ENCODE measurements at regions not wholly inside any gene's neighbourhood (a gene's known extent, or its start where the extent isn't known, plus 50 kb on each side); places are given as distances from the start of the nearest gene placed in this dataset.

DNA sequence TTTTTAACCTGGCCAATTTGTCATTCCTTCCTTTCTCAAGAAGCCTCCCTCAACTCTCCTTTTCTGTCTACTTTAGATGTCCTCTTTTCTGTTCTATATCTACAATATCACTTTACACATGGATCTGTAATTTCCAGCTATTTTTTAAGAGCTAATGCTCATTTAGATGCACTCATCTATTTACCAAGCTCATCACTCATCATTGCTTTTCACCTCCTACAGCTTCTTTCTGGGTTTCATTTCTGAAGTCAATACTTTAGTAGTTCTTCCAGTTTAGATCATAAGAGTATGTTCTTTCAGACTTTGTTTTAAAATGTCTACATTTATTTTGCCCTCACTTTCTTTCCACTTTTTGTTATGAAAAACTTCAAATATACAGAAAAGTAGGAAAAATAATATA is 466.9 kb downstream of the MID1IP1 start:
- H3K79me2 ChIP-seq (ENCODE audit: insufficient read depth, low read length): no peaks in the 10 kb centered on the region
- H3K27ac ChIP-seq (ENCODE audit: low read depth, low read length): no peak overlapping the region
- no peaks in the 10 kb centered on the region for H4K20me1 ChIP-seq (ENCODE audit: insufficient read depth)
- no peaks in the 10 kb centered on the region for H3K27me3 ChIP-seq (ENCODE audit: insufficient read depth, low read length)
- H3K4me3 ChIP-seq (replicated peaks in 1 of 2; ENCODE audit: low read depth in 1 of 2, low read length in 2 of 2): no peak overlapping the region
- H3K9me3 ChIP-seq (ENCODE audit: control insufficient read depth in 1 of 2, insufficient read depth in 1 of 2, low read depth in 1 of 2, low read length in 2 of 2): no peaks in the 10 kb centered on the region
- ChIA-PET CTCF (no interaction called here), POLR2A (no interaction called here), RAD21 (ENCODE audit: low non-redundant PET in 1 of 2, low total read pairs in 2 of 2, uncharacterized antibody in 2 of 2, unreplicated experiment in 2 of 2) (no interaction called here)
- intact Hi-C loops (cut with micrococcal nuclease): no loop called here
- H3K4me2 ChIP-seq (ENCODE audit: low read length): no peak overlapping the region
- TF ChIP-seq CEBPB (IDR thresholded peaks at IDR 0.05; ENCODE audit: low read depth) (no peak), ELF1 (IDR thresholded peaks at IDR 0.05; ENCODE audit: borderline replicate concordance, low read depth) (no peak), POLR2A (IDR thresholded peaks at IDR 0.05; ENCODE audit: borderline replicate concordance, extremely low read depth, insufficient read depth, insufficient read length) (no peak), TCF7L2 (IDR thresholded peaks at IDR 0.05; ENCODE audit: borderline replicate concordance, extremely low read depth, insufficient read depth, insufficient read length) (no peak), ZNF274 (IDR thresholded peaks at IDR 0.05; ENCODE audit: low read depth, low read length) (no peak), EZH2phosphoT487 (IDR thresholded peaks at IDR 0.05; ENCODE audit: borderline replicate concordance) (no peak), YY1 (IDR thresholded peaks at IDR 0.05; ENCODE audit: extremely low read depth, insufficient replicate concordance, low read depth, low read length) (no peak), POLR2AphosphoS5 (IDR thresholded peaks at IDR 0.05; ENCODE audit: low read depth, low read length) (no peak)
- TF ChIP-seq, protein P1, sequence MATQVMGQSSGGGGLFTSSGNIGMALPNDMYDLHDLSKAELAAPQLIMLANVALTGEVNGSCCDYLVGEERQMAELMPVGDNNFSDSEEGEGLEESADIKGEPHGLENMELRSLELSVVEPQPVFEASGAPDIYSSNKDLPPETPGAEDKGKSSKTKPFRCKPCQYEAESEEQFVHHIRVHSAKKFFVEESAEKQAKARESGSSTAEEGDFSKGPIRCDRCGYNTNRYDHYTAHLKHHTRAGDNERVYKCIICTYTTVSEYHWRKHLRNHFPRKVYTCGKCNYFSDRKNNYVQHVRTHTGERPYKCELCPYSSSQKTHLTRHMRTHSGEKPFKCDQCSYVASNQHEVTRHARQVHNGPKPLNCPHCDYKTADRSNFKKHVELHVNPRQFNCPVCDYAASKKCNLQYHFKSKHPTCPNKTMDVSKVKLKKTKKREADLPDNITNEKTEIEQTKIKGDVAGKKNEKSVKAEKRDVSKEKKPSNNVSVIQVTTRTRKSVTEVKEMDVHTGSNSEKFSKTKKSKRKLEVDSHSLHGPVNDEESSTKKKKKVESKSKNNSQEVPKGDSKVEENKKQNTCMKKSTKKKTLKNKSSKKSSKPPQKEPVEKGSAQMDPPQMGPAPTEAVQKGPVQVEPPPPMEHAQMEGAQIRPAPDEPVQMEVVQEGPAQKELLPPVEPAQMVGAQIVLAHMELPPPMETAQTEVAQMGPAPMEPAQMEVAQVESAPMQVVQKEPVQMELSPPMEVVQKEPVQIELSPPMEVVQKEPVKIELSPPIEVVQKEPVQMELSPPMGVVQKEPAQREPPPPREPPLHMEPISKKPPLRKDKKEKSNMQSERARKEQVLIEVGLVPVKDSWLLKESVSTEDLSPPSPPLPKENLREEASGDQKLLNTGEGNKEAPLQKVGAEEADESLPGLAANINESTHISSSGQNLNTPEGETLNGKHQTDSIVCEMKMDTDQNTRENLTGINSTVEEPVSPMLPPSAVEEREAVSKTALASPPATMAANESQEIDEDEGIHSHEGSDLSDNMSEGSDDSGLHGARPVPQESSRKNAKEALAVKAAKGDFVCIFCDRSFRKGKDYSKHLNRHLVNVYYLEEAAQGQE (IDR thresholded peaks at IDR 0.05; ENCODE audit: low read depth): no peak
- TF ChIP-seq, protein P2, sequence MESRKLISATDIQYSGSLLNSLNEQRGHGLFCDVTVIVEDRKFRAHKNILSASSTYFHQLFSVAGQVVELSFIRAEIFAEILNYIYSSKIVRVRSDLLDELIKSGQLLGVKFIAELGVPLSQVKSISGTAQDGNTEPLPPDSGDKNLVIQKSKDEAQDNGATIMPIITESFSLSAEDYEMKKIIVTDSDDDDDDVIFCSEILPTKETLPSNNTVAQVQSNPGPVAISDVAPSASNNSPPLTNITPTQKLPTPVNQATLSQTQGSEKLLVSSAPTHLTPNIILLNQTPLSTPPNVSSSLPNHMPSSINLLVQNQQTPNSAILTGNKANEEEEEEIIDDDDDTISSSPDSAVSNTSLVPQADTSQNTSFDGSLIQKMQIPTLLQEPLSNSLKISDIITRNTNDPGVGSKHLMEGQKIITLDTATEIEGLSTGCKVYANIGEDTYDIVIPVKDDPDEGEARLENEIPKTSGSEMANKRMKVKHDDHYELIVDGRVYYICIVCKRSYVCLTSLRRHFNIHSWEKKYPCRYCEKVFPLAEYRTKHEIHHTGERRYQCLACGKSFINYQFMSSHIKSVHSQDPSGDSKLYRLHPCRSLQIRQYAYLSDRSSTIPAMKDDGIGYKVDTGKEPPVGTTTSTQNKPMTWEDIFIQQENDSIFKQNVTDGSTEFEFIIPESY (IDR thresholded peaks at IDR 0.05; ENCODE audit: extremely low read depth, insufficient replicate concordance, low read length): no peak
- ATAC-seq: no peak
- H2AFZ ChIP-seq (ENCODE audit: low read depth, low read length, poor library complexity, severe bottlenecking): no peak overlapping the region
- no peak for DNase-seq (ENCODE audit: low read depth, low spot score)
- H3K4me1 ChIP-seq (ENCODE audit: control insufficient read depth in 1 of 2, insufficient read depth in 2 of 2, low read length in 2 of 2): no peaks in the 10 kb centered on the region
- no peak overlapping the region for H3K9ac ChIP-seq (ENCODE audit: low read length)
- no peaks in the 10 kb centered on the region for H3K36me3 ChIP-seq (ENCODE audit: control insufficient read depth in 1 of 2, insufficient read depth in 2 of 2, low read length in 2 of 2)
- no TSS peak for BruUV-seq (replicated peaks)
- H3K9me2 ChIP-seq (ENCODE audit: insufficient read depth): no peaks in the 10 kb centered on the region

All from HCT116 (cell line).